SK-N-SH (cell line): ENCODE measurements at regions not wholly inside any gene's neighbourhood (a gene's known extent, or its start where the extent isn't known, plus 50 kb on each side); places are given as distances from the start of the nearest gene placed in this dataset.

Experiments used
- CTCF ChIA-PET: fragments of 300-600, 350-600 bp; formaldehyde crosslinking; extraction: SDS; loops from one replicate; lab custom pipeline; 2021; lab: Yijun Ruan, JAX
- POLR2A ChIA-PET: fragments of 350-600 bp; sonication (Branson Sonifier 250); formaldehyde crosslinking; extraction: SDS; loops from one replicate; lab custom pipeline; 2020; ENCODE audit warnings: antibody characterized with exemption, inconsistent platforms; lab: Yijun Ruan, JAX
- DNase-seq: peaks from one replicate; pipeline ENCODE4 v3.0.0; 2012
- H2AFZ ChIP-seq: fragments of 200-600 bp; sonication (generic); 2 replicates; pipeline ENCODE4 v1.8.1; 2016; ENCODE audit warnings: antibody characterized with exemption, mild to moderate bottlenecking, low read depth
- H3F3A ChIP-seq: fragments of 200-600 bp; sonication (generic); replicated peaks from 2 replicates; pipeline ENCODE3; 2016; ENCODE audit warnings: antibody characterized with exemption, mild to moderate bottlenecking; ENCODE audit not compliant: insufficient read depth
- H3K27ac ChIP-seq, 2 experiments: fragments of 200-500 bp in 1 of 2; fragments of 200-600 bp in 1 of 2; sonication (Bioruptor generic) in 1 of 2; sonication (generic), shearing (Covaris generic) in 1 of 2; 2 replicates each; pipeline versions ENCODE4 v1.5.1 to v1.6.1; 2014 to 2016; ENCODE audit warnings: low read depth in 2 of 2, inconsistent platforms in 1 of 2, low read length in 1 of 2, mild to moderate bottlenecking in 1 of 2, mixed read lengths in 1 of 2
- H3K27me3 ChIP-seq: fragments of 200-600 bp; sonication (generic), shearing (Covaris generic); 2 replicates; pipeline ENCODE4 v1.6.1; 2016; ENCODE audit warnings: mixed run types; ENCODE audit not compliant: insufficient read depth
- H3K36me3 ChIP-seq, 2 experiments: fragments of 200-500 bp in 1 of 2; fragments of 200-600 bp in 1 of 2; sonication (Bioruptor generic) in 1 of 2; sonication (generic) in 1 of 2; replicated peaks in 1 of 2; 2 replicates each; pipeline versions ENCODE3 to v1.5.1; 2014 to 2016; ENCODE audit warnings: low read length in 1 of 2, mild to moderate bottlenecking in 1 of 2; ENCODE audit not compliant: insufficient read depth in 2 of 2, control insufficient read depth in 1 of 2
- H3K4me1 ChIP-seq, 2 experiments: fragments of 200-500 bp in 1 of 2; fragments of 200-600 bp in 1 of 2; sonication (Bioruptor generic) in 1 of 2; sonication (generic), shearing (Covaris generic) in 1 of 2; 2 replicates each; pipeline versions ENCODE4 v1.5.1 to v1.6.1; 2014 to 2016; ENCODE audit warnings: low read depth in 1 of 2, low read length in 1 of 2, mixed run types in 1 of 2; ENCODE audit not compliant: insufficient read depth in 2 of 2, control insufficient read depth in 1 of 2
- H3K4me2 ChIP-seq: fragments of 200-600 bp; sonication (generic), shearing (Covaris generic); 2 replicates; pipeline ENCODE4 v1.6.1; 2017; ENCODE audit warnings: mixed run types
- H3K4me3 ChIP-seq, 2 experiments: fragments of 200-500 bp in 1 of 2; fragments of 200-600 bp in 1 of 2; sonication (Bioruptor generic) in 1 of 2; sonication (generic), shearing (Covaris generic) in 1 of 2; 2 replicates each; pipeline versions ENCODE4 v1.5.1 to v1.8.1; 2014 to 2016; ENCODE audit warnings: low read depth in 2 of 2, inconsistent platforms in 1 of 2, low read length in 1 of 2, mild to moderate bottlenecking in 1 of 2, mixed read lengths in 1 of 2, moderate library complexity in 1 of 2
- H3K79me2 ChIP-seq: fragments of 200-600 bp; sonication (generic); 2 replicates; pipeline ENCODE4 v1.8.1; 2017; ENCODE audit warnings: mild to moderate bottlenecking; ENCODE audit not compliant: insufficient read depth
- H3K9ac ChIP-seq: fragments of 200-600 bp; sonication (generic); 2 replicates; pipeline ENCODE4 v1.6.1; 2017; ENCODE audit warnings: mixed run types
- H3K9me2 ChIP-seq: fragments of 200-600 bp; sonication (generic); 2 replicates; pipeline ENCODE4 v1.6.1; 2017; ENCODE audit warnings: mixed run types
- H3K9me3 ChIP-seq: fragments of 200-600 bp; sonication (generic); 2 replicates; pipeline ENCODE4 v1.6.1; 2017; ENCODE audit warnings: mixed run types, mild to moderate bottlenecking, moderate library complexity
- H4K20me1 ChIP-seq: fragments of 200-600 bp; sonication (generic); 2 replicates; pipeline ENCODE4 v1.6.1; 2017; ENCODE audit warnings: mild to moderate bottlenecking, mixed run types; ENCODE audit not compliant: insufficient read depth
- CHD2 ChIP-seq: fragments of 150-350 bp; IDR thresholded peaks from 2 replicates; pipeline ENCODE4 v1.6.1; 2018; ENCODE audit warnings: low read length; ENCODE audit not compliant: partially characterized antibody
- ELF1 ChIP-seq: IDR thresholded peaks from 2 replicates; pipeline ENCODE4 v1.4.0; 2012
- FOSL2 ChIP-seq: IDR thresholded peaks from 2 replicates; pipeline ENCODE4 v1.4.0; 2012; ENCODE audit warnings: low read depth, mild to moderate bottlenecking, moderate library complexity, borderline replicate concordance
- FOXM1 ChIP-seq: IDR thresholded peaks from 2 replicates; pipeline ENCODE4 v1.4.0; 2012; ENCODE audit warnings: low read depth, mild to moderate bottlenecking
- GATA2 ChIP-seq: sonication (generic); formaldehyde crosslinking; IDR thresholded peaks from 2 replicates; pipeline ENCODE4 v1.5.0; 2020; ENCODE audit warnings: mild to moderate bottlenecking, missing genetic modification reagents
- IRF3 ChIP-seq: fragments of 150-350 bp; IDR thresholded peaks from 2 replicates; pipeline ENCODE4 v1.6.1; 2016; ENCODE audit warnings: mild to moderate bottlenecking, low read depth, low read length
- JUND ChIP-seq: IDR thresholded peaks from 2 replicates; pipeline ENCODE4 v1.4.0; 2012
- MAX ChIP-seq: IDR thresholded peaks from 2 replicates; pipeline ENCODE4 v1.4.0; 2012; ENCODE audit warnings: low read depth
- NFIC ChIP-seq: IDR thresholded peaks from 2 replicates; pipeline ENCODE4 v1.4.0; 2012; ENCODE audit warnings: borderline replicate concordance
- NRF1 ChIP-seq: IDR thresholded peaks from 2 replicates; pipeline ENCODE4 v1.6.1; 2012; ENCODE audit warnings: low read depth, mild to moderate bottlenecking, low read length
- POLR2AphosphoS5 ChIP-seq: IDR thresholded peaks from 2 replicates; pipeline ENCODE4 v1.6.1; 2012; ENCODE audit warnings: low read depth, low read length
- RAD21 ChIP-seq: IDR thresholded peaks from 2 replicates; pipeline ENCODE4 v1.6.1; 2012; ENCODE audit warnings: mild to moderate bottlenecking, low read length
- RXRA ChIP-seq: IDR thresholded peaks from 2 replicates; pipeline ENCODE4 v1.4.0; 2012; ENCODE audit warnings: low read depth, mild to moderate bottlenecking, borderline replicate concordance
- TAF1 ChIP-seq: IDR thresholded peaks from 2 replicates; pipeline ENCODE4 v1.6.1; 2012; ENCODE audit warnings: low read depth, mild to moderate bottlenecking, low read length, moderate library complexity, borderline replicate concordance
- TCF12 ChIP-seq: IDR thresholded peaks from 2 replicates; pipeline ENCODE4 v1.4.0; 2012
- YY1 ChIP-seq: IDR thresholded peaks from 2 replicates; pipeline ENCODE4 v1.4.0; 2012; ENCODE audit warnings: low read depth, mild to moderate bottlenecking
- TF ChIP-seq, protein P1 (sequence below): fragments of 150-350 bp; IDR thresholded peaks from 2 replicates; pipeline ENCODE4 v1.6.1; 2017; ENCODE audit warnings: antibody characterized with exemption, low read length, low read depth, borderline replicate concordance
- TF ChIP-seq, protein P2 (sequence below): IDR thresholded peaks from 2 replicates; pipeline ENCODE4 v1.4.0; 2012; ENCODE audit warnings: low read depth, borderline replicate concordance
- TF ChIP-seq, protein P3 (sequence below): IDR thresholded peaks from 2 replicates; pipeline ENCODE4 v1.4.0; 2012; ENCODE audit warnings: low read depth, borderline replicate concordance

- TF ChIP-seq CHD2, result no peak
- TF ChIP-seq, protein P1, sequence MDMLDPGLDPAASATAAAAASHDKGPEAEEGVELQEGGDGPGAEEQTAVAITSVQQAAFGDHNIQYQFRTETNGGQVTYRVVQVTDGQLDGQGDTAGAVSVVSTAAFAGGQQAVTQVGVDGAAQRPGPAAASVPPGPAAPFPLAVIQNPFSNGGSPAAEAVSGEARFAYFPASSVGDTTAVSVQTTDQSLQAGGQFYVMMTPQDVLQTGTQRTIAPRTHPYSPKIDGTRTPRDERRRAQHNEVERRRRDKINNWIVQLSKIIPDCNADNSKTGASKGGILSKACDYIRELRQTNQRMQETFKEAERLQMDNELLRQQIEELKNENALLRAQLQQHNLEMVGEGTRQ, result no peak
These were observed 168.7 kb downstream of the DPY19L2 start (continued) for GRCh38 chr12:63499567-63499966.

DNA sequence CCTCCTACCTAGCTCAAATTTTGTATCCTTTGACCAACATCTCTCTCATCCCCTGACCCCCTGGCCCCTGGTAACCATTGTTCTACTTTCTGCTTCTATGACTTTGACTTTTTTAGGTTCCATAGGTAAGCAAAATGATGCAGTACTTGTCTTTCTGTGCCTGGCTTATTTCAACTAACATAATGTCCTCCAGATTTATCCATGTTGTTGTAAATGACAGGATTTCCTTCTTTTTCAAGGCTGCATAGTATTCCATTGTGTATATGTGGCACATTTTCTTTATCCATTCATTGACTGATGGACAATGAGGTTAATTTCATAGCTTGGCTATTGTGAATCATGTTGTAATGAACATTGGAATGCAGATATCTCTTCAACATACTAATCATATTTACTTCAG lies 170.1 kb downstream of the DPY19L2 start:
- TF ChIP-seq GATA2 (no peak), TCF12 (no peak), TAF1 (no peak), IRF3 (no peak), YY1 (no peak), FOXM1 (no peak), NFIC (no peak), MAX (no peak), RAD21 (no peak), NRF1 (no peak), FOSL2 (no peak), RXRA (no peak), CHD2 (no peak), JUND (no peak), ELF1 (no peak), POLR2AphosphoS5 (no peak)
- TF ChIP-seq, protein P2, sequence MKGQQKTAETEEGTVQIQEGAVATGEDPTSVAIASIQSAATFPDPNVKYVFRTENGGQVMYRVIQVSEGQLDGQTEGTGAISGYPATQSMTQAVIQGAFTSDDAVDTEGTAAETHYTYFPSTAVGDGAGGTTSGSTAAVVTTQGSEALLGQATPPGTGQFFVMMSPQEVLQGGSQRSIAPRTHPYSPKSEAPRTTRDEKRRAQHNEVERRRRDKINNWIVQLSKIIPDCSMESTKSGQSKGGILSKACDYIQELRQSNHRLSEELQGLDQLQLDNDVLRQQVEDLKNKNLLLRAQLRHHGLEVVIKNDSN, result no peak
- TF ChIP-seq, protein P3, sequence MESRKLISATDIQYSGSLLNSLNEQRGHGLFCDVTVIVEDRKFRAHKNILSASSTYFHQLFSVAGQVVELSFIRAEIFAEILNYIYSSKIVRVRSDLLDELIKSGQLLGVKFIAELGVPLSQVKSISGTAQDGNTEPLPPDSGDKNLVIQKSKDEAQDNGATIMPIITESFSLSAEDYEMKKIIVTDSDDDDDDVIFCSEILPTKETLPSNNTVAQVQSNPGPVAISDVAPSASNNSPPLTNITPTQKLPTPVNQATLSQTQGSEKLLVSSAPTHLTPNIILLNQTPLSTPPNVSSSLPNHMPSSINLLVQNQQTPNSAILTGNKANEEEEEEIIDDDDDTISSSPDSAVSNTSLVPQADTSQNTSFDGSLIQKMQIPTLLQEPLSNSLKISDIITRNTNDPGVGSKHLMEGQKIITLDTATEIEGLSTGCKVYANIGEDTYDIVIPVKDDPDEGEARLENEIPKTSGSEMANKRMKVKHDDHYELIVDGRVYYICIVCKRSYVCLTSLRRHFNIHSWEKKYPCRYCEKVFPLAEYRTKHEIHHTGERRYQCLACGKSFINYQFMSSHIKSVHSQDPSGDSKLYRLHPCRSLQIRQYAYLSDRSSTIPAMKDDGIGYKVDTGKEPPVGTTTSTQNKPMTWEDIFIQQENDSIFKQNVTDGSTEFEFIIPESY, result no peak
- TF ChIP-seq, protein P1, result no peak
- Histone ChIP-seq H3K4me1 (no peaks in the 10 kb centered on the region), H3K9me3 (no peaks in the 10 kb centered on the region), H3K36me3 (no peaks in the 10 kb centered on the region), H3K4me3 (no peak overlapping the region), H3K9ac (no peak overlapping the region), H3K9me2 (0 out of 2 replicates have a peak, but pooled peaks cover 2% of the 10 kb centered on the region), H3K27ac (no peak overlapping the region), H3K79me2 (no peaks in the 10 kb centered on the region), H3K27me3 (peaks cover 6% of the 10 kb centered on the region; the same call in 1 of the 2 replicates), H3F3A (peaks cover 3% of the 10 kb centered on the region), H4K20me1 (no peaks in the 10 kb centered on the region), H3K4me2 (no peak overlapping the region), H2AFZ (no peak overlapping the region)
- ChIA-PET CTCF (no interaction called here), POLR2A (no interaction called here)
- no peak for DNase-seq
